Midbrain (tissue), 1 donor: ENCODE measurements at regions not wholly inside any gene's neighbourhood (a gene's known extent, or its start where the extent isn't known, plus 50 kb on each side); places are given as distances from the start of the nearest gene placed in this dataset.
"Not testable (repeated sequence)": the region's sequence is repeated elsewhere in the genome, so short reads cannot be mapped to it uniquely, and the experiment has no call there.

Experiments used
- DNase-seq: peaks from one replicate; lab custom pipeline; 2025; lab: John Stamatoyannopoulos, UW

- no peak for DNase-seq
Observed at GRCh38 chrX:44675362-44676024, 132.8 kb upstream of the FUNDC1 start.

GRCh38 chrX:44674906-44675305, 132.2 kb upstream of the FUNDC1 start:
- no peak for DNase-seq

GRCh38 chrX:44669626-44670025, 127.0 kb upstream of the FUNDC1 start:
- no peak for DNase-seq

GRCh38 chrX:44667771-44668170, 125.1 kb upstream of the FUNDC1 start:
- no peak for DNase-seq

GRCh38 chrX:44657718-44658246, 115.1 kb upstream of the FUNDC1 start:
- not testable (repeated sequence) for DNase-seq

GRCh38 chrX:44651358-44651757, 108.7 kb upstream of the FUNDC1 start:
- peak; percentile 15 for DNase-seq

DNA sequence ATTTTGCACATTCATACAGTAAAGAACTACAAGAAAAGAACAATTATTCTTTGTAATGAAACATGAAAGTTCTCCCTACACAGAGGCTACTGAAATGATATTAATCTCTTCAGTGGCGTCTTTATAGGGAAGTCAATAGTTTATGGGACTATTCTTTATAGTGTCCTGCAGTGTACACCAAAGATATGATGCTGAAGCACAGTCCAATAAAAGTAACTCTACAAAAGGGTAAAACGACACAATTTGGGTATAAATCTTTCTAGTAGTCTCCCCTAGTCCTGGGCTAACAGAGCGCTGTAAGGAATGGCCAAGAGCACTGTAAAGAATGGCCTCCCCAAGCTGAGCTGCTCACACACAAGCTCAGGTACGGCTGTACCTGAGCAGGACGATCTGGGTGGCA, 101.1 kb upstream of the FUNDC1 start:
- DNase-seq: no peak

DNA sequence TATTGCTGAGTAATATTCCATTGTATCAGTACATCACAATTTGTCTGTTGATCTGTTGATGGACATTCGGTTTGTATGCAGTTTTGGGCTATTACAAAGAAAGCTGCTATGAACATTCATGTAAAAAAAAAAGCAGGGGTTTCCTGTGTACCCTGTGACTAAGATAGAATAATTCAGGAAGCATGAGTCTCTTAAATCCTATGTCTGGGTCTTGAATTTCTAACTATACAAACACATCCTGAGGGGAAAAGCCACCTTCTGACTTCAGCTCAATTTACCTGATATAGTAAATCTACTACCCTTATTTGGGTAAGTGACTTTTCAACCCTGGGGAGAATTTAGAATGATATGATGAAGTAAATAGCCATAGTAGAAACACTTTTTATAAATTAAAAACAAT, 94.6 kb upstream of the FUNDC1 start:
- DNase-seq: no peak

DNA sequence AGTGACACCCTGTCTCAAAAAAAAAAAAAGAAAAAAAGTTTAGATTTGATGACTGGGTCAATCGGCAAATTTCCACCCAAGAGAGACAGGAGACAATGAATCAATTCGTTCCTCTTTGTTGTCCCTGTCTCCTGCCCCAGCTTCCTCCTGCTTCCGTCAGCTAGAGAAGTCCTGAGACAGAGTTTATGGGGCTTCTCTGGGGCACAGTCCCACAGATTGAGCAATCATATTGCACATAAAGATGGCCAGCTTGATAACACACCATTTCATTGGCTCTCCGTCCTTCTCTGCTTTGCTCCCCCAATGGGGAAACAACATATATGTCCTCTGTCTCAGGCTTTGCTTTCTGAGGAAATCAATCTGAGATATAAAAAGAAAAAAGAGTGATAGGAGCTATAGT, 78.4 kb upstream of the FUNDC1 start:
- no peak for DNase-seq

GRCh38 chrX:44619039-44619438, 76.4 kb upstream of the FUNDC1 start:
- no peak for DNase-seq

GRCh38 chrX:44596277-44596676, 53.6 kb upstream of the FUNDC1 start:
- DNase-seq: no peak
